Activated CD8-positive, alpha-beta memory T cell treated with anti-CD3 and anti-CD28 coated beads, Interleukin-2, amount 50 U/mL, for 4 hours (primary cell): ENCODE measurements at regions not wholly inside any gene's neighbourhood (a gene's known extent, or its start where the extent isn't known, plus 50 kb on each side); places are given as distances from the start of the nearest gene placed in this dataset.
"Not testable (repeated sequence)": the region's sequence is repeated elsewhere in the genome, so short reads cannot be mapped to it uniquely, and the experiment has no call there.

ENCODE experiments used
- DNase-seq: peaks from one replicate; pipeline ENCODE4 v3.0.0-alpha.2; 2020

DNA sequence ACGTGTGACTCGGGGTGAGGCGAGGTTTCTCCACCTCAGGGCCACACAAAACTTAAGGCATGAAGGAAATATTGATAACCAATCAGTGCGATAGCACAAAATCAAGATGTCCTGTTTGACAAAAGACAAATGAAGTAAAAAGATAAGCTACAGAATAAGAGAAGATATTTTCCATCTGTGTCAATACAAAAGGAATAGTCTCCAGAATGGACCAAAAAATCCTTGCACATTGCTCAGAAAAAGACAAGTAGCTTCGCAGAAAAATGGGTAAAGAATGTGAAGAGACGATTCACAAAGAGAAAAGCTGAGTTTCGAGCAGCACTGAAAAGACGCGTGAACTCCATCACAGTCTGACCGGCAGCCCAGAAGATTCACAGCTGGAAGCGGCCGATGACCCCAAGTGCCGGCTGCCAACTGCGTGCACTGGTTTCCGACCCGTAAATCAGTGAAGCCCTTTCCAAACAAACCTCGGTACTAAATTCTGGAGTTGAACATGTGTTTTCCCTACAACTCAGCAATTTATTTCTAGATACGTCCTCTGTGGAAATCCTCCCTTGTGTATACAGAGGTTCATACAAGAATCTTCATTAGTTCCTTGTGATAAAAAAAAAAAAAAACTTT lies 308.4 kb downstream of the BRD1 start:
- DNase-seq, result no peak

GRCh38 chr22:49518436-49518970 lies 309.2 kb downstream of the BRD1 start:
- no peak for DNase-seq

- DNase-seq, result no peak
Observed at GRCh38 chr22:49517667-49518185, 309.9 kb downstream of the BRD1 start.

- no peak for DNase-seq
Observed at GRCh38 chr22:49517211-49517610, 310.5 kb downstream of the BRD1 start.

GRCh38 chr22:49515475-49515874 lies 312.2 kb downstream of the BRD1 start:
- DNase-seq, result no peak

- DNase-seq, result no peak
Observed at GRCh38 chr22:49514641-49515040, 313.0 kb downstream of the BRD1 start.

- DNase-seq, result no peak
Observed at GRCh38 chr22:49514211-49514610, 313.5 kb downstream of the BRD1 start.

DNA sequence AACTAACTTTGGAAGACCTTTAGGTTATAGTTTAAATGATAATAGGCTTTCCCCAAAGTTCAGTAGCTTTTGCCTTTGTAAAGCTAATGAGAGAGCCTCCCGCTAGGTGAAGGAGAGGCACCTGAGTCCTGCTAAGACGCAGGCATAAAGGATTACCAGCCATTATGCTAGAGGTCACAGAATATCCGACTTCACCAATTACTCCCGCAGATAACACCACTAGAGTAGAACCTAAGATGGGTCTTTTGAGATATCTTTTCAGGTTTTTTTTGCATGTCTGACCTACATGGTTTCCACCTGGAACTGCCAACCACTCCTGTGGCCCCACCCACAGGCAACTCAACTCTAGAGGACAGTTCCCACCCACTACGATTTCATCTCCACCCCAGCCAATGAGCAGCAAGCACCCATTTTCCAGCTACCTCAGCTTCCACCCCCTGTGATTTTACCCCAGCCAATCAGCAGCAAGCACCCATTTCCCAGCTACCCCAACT lies 314.3 kb downstream of the BRD1 start:
- no peak for DNase-seq

GRCh38 chr22:49512487-49513165 lies 315.0 kb downstream of the BRD1 start:
- DNase-seq, result no peak

- not testable (repeated sequence) for DNase-seq
Observed at GRCh38 chr22:49511393-49512189, 316.1 kb downstream of the BRD1 start.

DNA sequence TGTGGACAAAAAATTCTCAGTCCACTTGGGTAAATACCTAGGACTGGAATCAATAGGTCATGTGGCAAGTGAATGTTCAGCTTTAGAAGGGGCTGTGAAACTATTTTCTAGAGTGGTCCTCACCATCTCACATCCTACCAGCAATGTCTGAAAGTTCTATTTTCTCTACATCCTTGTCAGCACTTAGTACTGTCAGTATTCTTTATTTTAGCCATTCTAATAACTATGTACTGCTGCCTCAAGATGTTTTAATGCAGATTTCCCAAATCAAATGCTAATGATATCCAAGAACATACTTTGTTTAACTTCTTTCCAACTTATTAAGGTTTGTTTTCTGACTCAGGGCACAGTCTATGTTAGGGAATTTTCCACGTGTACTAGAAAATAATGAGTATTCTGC lies 317.0 kb downstream of the BRD1 start:
- no peak for DNase-seq

- no peak for DNase-seq
Observed at GRCh38 chr22:49509016-49509415, 318.7 kb downstream of the BRD1 start.

DNA sequence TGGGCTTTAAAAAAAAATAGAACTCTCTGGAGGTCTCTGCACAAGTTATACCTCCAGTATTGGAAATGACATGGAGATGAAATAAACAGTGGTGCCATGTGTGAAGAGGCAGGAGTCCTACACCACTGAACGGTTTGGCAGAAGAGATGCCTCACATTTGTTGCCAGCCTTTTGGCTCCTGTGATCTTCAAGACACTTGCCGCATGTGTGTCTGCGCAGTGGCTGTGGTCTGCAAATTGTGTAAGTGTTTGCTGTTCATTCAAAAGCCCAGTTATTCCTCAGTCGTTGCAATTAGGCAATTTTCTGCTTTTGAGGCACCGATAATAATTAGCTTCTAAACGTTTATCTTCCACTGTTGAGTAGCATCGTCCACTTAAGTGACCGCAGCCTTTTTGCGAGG lies 319.1 kb downstream of the BRD1 start:
- DNase-seq, result no peak

- no peak for DNase-seq
Observed at GRCh38 chr22:49507607-49508292, 319.9 kb downstream of the BRD1 start.

DNA sequence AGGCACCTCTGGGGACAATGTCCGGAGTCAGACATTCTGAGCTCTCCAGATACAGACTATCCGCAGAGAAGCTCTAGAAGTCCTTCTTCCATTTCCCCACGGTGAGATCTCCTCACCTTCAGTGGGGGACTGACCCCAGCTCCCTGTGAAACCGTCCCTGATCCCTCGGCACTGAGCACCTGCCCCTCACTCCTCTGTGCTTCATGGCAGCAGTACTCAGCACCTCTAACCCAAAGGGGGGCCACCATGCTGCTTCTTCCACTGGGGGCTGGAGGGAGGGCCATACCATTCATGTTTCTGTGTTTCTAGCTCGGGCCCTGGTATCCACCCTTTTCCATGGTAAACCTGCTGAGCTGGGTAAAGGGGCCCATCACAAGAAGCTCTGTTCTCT lies 321.7 kb downstream of the BRD1 start:
- DNase-seq, result no peak

DNA sequence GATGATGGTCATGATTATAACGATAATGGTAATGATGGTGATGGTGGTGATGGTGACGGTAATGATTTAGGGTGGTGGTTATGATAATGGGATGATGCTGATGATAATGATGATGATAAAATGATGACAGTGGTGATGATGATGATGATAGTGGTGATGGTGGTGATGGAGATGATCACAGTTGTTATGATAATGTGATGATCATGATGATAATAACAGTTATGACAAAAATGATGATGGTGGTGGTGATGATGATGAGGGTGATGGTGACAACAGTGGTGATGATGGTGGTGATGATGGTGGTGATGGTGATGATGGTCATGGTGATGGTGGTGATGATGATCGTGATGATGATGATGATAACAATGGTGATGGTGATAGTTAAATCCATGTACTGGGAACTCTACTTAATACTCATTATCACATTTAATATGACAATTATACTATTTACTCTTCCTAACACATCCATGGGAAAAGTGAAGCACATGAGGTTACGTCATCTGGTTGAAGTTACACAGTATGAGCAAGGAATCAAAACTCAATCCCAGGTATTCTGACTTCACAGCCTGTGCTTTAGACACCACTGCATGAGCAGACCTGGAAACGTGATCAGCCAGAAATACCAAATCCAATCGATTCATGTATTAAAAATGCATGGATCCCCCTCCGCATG lies 322.2 kb downstream of the BRD1 start:
- DNase-seq, result no peak

DNA sequence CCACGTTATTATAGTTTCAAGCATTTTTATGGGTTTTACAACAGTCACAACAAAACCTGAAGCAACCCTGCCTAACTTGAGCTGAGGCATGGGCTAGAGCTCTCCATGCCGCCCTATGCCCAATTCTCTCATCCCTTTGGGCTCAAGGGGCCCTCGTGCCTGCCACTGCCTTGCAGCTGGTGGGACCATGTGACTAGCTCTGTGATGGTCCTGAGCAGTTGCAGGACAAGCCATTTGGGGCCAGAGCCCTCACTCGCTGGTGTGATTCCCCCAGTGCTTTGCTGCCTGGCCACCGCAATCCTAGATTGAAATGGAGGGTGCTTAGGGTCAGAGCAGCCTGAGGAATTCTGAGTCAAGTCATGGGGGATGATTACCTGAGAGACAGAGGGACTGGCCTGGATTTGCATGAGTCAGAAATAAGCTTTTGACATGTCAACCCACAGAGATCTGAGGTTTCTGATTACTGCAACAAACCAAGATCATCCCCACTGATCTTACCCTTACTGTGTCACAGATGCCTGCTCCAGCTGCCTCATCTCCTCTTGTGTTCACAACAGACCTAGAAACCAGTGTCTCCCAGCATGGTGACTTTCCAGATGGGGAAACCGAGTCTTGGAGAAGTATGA lies 323.7 kb downstream of the BRD1 start:
- no peak for DNase-seq

- DNase-seq, result no peak
Observed at GRCh38 chr22:49503321-49503720, 324.4 kb downstream of the BRD1 start.

GRCh38 chr22:49502126-49502826 lies 325.4 kb downstream of the BRD1 start:
- no peak for DNase-seq

DNA sequence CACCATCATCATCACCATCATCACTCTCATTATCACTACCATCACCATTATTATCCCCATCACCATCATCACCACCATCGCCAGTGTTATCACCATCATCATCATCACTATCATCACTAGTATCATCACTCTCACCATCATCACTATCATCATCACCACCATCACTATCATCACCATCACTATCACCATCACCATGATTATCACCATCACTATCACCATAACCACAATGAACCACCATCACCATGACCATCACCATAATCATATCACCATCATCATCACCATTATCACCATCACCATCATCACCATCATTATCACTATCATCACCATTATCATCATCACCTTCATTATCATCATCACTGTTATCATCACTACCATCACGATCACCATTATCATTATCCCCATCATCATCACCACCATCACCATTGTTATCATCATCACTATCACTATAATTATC lies 326.7 kb downstream of the BRD1 start:
- DNase-seq, result no peak

DNA sequence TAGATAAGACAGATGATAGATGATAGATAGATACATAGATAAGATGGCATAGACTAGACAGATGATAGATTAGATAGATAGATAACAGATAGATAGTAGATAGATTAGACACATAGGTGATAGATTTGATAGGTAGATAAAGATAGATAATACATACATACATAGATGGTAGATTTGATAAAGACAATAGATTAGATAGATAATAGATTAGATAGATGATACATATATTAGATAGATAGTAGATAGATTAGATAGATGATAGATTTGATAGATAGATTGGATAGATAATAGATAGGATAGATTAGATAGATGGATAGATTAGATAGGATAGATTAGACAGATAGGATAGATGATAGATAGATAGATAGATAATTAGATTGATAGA lies 327.6 kb downstream of the BRD1 start:
- no peak for DNase-seq
